ENCODE measurements at regions not wholly inside any gene's neighbourhood (a gene's known extent, or its start where the extent isn't known, plus 50 kb on each side); places are given as distances from the start of the nearest gene placed in this dataset.

- TF ChIP-seq REST (IDR thresholded peaks at IDR 0.05; ENCODE audit: insufficient read depth in 1 of 2, low read depth in 2 of 2, low read length in 2 of 2) (no peak), POLR2AphosphoS5 (IDR thresholded peaks at IDR 0.05; ENCODE audit: low read depth, low read length) (no peak), FOXP2 (optimal IDR thresholded peaks at IDR 0.05; ENCODE audit: borderline replicate concordance, extremely low read depth, extremely low read length, insufficient read depth) (no peak), TAF1 (IDR thresholded peaks at IDR 0.05; ENCODE audit: borderline replicate concordance, insufficient read depth, low read length) (no peak), SIN3A (IDR thresholded peaks at IDR 0.05; ENCODE audit: borderline replicate concordance, insufficient read depth, low read length) (no peak)
These were observed 146.9 kb upstream of the SOX21 start for GRCh38 chr13:94859278-94859691.

GRCh38 chr13:94858856-94859255 lies 146.5 kb upstream of the SOX21 start:
- no peak for TF ChIP-seq POLR2AphosphoS5 (IDR thresholded peaks at IDR 0.05; ENCODE audit: low read depth, low read length)
- TF ChIP-seq REST (IDR thresholded peaks at IDR 0.05; ENCODE audit: insufficient read depth in 1 of 2, low read depth in 2 of 2, low read length in 2 of 2), result no peak
- TF ChIP-seq TAF1 (IDR thresholded peaks at IDR 0.05; ENCODE audit: borderline replicate concordance, insufficient read depth, low read length), result no peak
- TF ChIP-seq FOXP2 (optimal IDR thresholded peaks at IDR 0.05; ENCODE audit: borderline replicate concordance, extremely low read depth, extremely low read length, insufficient read depth), result no peak
- TF ChIP-seq SIN3A (IDR thresholded peaks at IDR 0.05; ENCODE audit: borderline replicate concordance, insufficient read depth, low read length), result no peak

- TF ChIP-seq TAF1 (IDR thresholded peaks at IDR 0.05; ENCODE audit: borderline replicate concordance, insufficient read depth, low read length) (no peak), POLR2AphosphoS5 (IDR thresholded peaks at IDR 0.05; ENCODE audit: low read depth, low read length) (no peak), FOXP2 (optimal IDR thresholded peaks at IDR 0.05; ENCODE audit: borderline replicate concordance, extremely low read depth, extremely low read length, insufficient read depth) (no peak), SIN3A (IDR thresholded peaks at IDR 0.05; ENCODE audit: borderline replicate concordance, insufficient read depth, low read length) (no peak), REST (IDR thresholded peaks at IDR 0.05; ENCODE audit: insufficient read depth in 1 of 2, low read depth in 2 of 2, low read length in 2 of 2) (no peak)
These were observed 142.3 kb upstream of the SOX21 start for GRCh38 chr13:94854688-94855087.

GRCh38 chr13:94851576-94851975 lies 139.2 kb upstream of the SOX21 start:
- no peak for TF ChIP-seq TAF1 (IDR thresholded peaks at IDR 0.05; ENCODE audit: borderline replicate concordance, insufficient read depth, low read length)
- TF ChIP-seq SIN3A (IDR thresholded peaks at IDR 0.05; ENCODE audit: borderline replicate concordance, insufficient read depth, low read length), result no peak
- no peak for TF ChIP-seq POLR2AphosphoS5 (IDR thresholded peaks at IDR 0.05; ENCODE audit: low read depth, low read length)

- TF ChIP-seq SIN3A (IDR thresholded peaks at IDR 0.05; ENCODE audit: borderline replicate concordance, insufficient read depth, low read length), result no peak
- no peak for TF ChIP-seq REST (IDR thresholded peaks at IDR 0.05; ENCODE audit: insufficient read depth in 1 of 2, low read depth in 2 of 2, low read length in 2 of 2)
- TF ChIP-seq FOXP2 (optimal IDR thresholded peaks at IDR 0.05; ENCODE audit: borderline replicate concordance, extremely low read depth, extremely low read length, insufficient read depth), result no peak
- no peak for TF ChIP-seq TAF1 (IDR thresholded peaks at IDR 0.05; ENCODE audit: borderline replicate concordance, insufficient read depth, low read length)
- no peak for TF ChIP-seq POLR2AphosphoS5 (IDR thresholded peaks at IDR 0.05; ENCODE audit: low read depth, low read length)
These were observed 136.9 kb upstream of the SOX21 start for GRCh38 chr13:94849254-94849653.
